Astrocyte (in vitro differentiated cells and primary cell): ENCODE measurements at regions not wholly inside any gene's neighbourhood (a gene's known extent, or its start where the extent isn't known, plus 50 kb on each side); places are given as distances from the start of the nearest gene placed in this dataset.

Experiments used
- EZH2 ChIP-seq: IDR thresholded peaks from 2 replicates; pipeline ENCODE4 v1.6.1; 2012; ENCODE audit warnings: mild to moderate bottlenecking, low read length, inconsistent platforms; ENCODE audit not compliant: insufficient read depth
- TF ChIP-seq, protein P1 (sequence below): IDR thresholded peaks from 2 replicates; pipeline ENCODE4 v1.5.1; 2011; ENCODE audit warnings: low read depth, mild to moderate bottlenecking, inconsistent platforms, low read length, moderate library complexity; ENCODE audit not compliant: insufficient read depth

DNA sequence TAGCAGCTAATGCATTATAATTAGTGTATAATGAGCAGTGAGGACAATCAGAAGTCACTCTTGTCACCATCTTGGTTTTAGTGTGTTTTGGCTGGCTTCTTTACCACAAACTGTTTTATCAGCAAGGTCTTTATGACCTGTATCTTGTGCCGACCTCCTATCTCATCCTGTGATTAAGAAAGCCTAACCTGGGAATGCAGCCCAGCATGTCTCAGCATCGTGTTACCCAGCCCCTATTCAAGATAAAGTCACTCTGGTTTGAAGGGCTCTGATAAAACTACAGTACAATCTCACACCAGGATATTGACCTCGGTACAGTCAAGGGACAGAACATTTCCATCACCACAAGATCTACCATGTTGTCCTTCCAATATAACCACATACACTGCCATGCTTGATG, 604.7 kb upstream of the AMELY start:
- TF ChIP-seq, protein P1, sequence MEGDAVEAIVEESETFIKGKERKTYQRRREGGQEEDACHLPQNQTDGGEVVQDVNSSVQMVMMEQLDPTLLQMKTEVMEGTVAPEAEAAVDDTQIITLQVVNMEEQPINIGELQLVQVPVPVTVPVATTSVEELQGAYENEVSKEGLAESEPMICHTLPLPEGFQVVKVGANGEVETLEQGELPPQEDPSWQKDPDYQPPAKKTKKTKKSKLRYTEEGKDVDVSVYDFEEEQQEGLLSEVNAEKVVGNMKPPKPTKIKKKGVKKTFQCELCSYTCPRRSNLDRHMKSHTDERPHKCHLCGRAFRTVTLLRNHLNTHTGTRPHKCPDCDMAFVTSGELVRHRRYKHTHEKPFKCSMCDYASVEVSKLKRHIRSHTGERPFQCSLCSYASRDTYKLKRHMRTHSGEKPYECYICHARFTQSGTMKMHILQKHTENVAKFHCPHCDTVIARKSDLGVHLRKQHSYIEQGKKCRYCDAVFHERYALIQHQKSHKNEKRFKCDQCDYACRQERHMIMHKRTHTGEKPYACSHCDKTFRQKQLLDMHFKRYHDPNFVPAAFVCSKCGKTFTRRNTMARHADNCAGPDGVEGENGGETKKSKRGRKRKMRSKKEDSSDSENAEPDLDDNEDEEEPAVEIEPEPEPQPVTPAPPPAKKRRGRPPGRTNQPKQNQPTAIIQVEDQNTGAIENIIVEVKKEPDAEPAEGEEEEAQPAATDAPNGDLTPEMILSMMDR = no peak
- TF ChIP-seq EZH2 = no peak
